Mesodermal cell (in vitro differentiated cells): ENCODE measurements at regions not wholly inside any gene's neighbourhood (a gene's known extent, or its start where the extent isn't known, plus 50 kb on each side); places are given as distances from the start of the nearest gene placed in this dataset.
"Not testable (repeated sequence)": the region's sequence is repeated elsewhere in the genome, so short reads cannot be mapped to it uniquely, and the experiment has no call there.

Experiments
- H3K27ac ChIP-seq: 2 replicates; pipeline ENCODE4 v1.7.0; 2013; ENCODE audit warnings: mild to moderate bottlenecking, low read depth, low read length, moderate library complexity; ENCODE audit not compliant: severe bottlenecking
- H3K36me3 ChIP-seq: 2 replicates; pipeline ENCODE4 v1.7.1; 2013; ENCODE audit warnings: mild to moderate bottlenecking, low read length, moderate library complexity; ENCODE audit not compliant: control insufficient read depth, insufficient read depth
- H3K4me1 ChIP-seq: one replicate; pipeline ENCODE4 v1.7.1; 2013; ENCODE audit warnings: mild to moderate bottlenecking, low read length; ENCODE audit not compliant: insufficient read depth, control insufficient read depth, poor library complexity, severe bottlenecking
- H3K4me3 ChIP-seq: 2 replicates; pipeline ENCODE4 v1.7.0; 2013; ENCODE audit warnings: low read length, control low read depth, mild to moderate bottlenecking; ENCODE audit not compliant: insufficient read depth, poor library complexity, severe bottlenecking; ENCODE audit errors: extremely low read depth
- H3K9me3 ChIP-seq: 2 replicates; pipeline ENCODE4 v1.7.1; 2013; ENCODE audit warnings: mild to moderate bottlenecking, low read length, moderate library complexity; ENCODE audit not compliant: control insufficient read depth
- WGBS, 2 experiments: methylation state at CpG; one replicate each; pipeline ENCODE4 v1.1.5; 2013; ENCODE audit warnings: missing lambda C conversion rate in 2 of 2; ENCODE audit not compliant: insufficient coverage in 2 of 2; 5-methylcytosine and 5-hydroxymethylcytosine counted together

DNA sequence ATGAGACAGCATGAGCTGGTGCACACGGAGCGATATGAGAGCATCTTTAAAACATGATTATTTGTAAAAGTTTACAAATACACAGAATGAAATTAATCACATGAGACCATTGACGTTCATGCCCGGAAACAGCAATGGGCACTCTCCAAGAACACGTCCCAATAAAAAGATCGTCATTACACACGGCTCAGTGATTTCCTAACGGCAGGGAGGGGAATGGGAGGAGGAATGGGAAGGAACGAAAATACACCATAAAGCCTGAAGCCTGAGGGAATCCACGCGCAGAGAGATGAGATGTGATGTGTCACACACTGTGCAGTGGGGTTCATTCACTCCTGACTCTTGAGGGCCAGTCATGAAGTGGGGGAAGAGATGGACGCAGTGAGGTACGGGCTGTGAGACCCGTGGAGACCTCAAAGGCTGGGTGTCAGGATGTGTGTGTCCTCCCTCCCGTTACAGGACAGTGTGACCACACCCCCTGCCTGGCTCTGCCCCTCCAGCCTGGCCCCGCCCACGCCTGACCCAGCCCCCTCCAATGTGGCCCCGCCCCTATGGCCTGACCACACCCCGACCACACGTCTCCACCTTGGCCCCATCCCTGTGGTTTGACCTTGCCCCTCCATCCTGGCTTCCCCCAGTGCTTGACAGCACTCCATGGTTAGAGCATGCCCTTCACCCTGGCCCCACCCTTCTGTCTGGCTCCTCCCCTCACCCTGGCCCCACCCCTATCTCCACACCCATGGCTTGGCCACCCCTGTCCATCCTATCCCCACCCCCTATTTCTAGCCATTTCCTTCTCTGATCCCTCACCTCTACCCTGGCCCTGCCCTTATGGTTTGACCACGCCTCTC lies 270.5 kb upstream of the SFSWAP start:
- H3K27ac ChIP-seq, H3K9me3 ChIP-seq, H3K36me3 ChIP-seq, H3K4me3 ChIP-seq, H3K4me1 ChIP-seq: not testable (repeated sequence)
- 100% methylated on average over 1 of the region's 21 CpGs for WGBS, 2 experiments

DNA sequence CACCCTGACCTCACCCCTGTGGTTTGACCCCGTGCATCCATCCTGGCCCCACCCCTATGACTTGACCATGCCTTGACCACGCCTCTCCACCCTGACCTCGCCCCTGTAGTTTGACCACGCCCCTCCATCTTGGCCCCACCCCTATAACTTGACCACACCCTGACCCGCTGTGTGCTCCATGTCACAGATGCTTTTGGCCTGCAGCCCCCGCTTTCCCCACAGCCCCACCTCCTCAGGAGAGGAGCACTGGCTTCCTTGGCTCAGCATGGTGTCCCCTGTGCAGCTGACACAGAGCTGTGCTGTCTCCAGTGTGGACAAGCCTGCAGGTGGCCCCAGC lies 269.9 kb upstream of the SFSWAP start:
- H3K27ac ChIP-seq = no peak overlapping the region
- H3K4me3 ChIP-seq = no peak overlapping the region
- no peaks in the 10 kb centered on the region for H3K36me3 ChIP-seq
- 78 to 96% methylated on average over 1 to 5 of the region's 6 CpGs for WGBS, 2 experiments
- H3K4me1 ChIP-seq = no peaks in the 10 kb centered on the region
- no peaks in the 10 kb centered on the region for H3K9me3 ChIP-seq

DNA sequence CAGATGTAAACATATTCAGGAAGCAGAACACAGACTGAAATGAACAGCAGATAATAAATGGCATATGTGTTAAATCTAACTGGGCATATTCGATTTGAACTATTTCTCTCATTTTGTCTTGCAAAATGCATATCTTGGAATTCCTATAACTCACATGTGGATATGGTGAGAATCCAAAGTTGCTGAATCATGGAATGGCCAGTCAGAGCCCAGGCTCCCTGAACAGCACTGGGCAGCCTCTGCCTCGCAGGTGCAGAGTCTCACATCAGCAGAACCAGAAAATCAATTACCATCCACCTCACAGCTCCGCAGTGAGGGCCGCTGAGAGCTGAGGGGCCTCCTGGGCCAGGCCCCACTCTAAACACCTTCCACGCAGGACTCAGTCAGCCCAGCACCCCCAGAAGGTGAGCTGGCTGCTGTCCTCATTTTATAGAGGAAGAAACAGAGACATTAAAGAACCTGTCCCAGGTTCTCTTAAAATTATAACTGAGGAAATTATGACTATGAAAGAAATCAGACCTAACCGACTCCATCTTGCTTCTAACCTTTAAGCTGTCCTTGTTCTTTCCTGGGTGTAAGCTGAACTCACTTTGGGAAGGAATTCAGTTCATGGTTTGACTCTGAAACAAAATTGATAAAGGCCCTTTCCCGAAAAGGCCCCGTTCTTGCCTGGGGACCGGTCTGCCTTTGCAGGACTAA lies 269.1 kb upstream of the SFSWAP start:
- WGBS, 2 experiments = 61 to 100% methylated on average over 2 to 6 of the region's 9 CpGs

DNA sequence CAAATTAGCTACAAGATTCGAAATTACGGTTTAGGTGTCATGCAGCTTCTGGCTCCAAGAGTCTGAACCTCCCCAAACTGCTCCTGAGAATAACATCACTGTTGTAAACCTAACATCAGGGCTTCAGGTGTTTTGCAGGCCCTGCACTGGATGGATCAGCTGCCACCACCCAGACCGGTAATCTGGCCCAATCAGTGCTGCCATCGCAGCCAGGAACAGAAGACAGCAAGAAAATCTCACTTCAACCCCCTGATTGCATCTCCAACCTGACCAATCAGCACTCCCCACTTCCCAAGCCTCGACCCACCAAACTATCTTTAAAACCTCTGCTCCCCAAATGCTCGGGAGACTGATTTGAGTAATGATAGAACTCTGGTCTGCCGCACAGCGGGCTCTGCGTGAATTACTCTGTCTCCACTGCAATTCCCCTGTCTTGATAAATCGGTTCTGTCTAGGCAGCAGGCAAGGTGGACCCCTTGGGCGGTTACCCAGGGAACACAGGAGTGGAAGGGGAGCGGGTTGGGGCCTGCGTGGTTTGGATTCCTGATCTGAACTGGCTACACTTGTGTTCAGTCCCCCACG lies 268.5 kb upstream of the SFSWAP start:
- H3K9me3 ChIP-seq = no peaks in the 10 kb centered on the region
- no peak overlapping the region for H3K4me3 ChIP-seq
- H3K27ac ChIP-seq = no peak overlapping the region
- 59 to 70% methylated on average over 7 to 9 of the region's 14 CpGs for WGBS, 2 experiments
- H3K36me3 ChIP-seq = no peaks in the 10 kb centered on the region
- H3K4me1 ChIP-seq = no peaks in the 10 kb centered on the region

More for the DNA sequence above, 269.1 kb upstream of the SFSWAP start:
- Histone ChIP-seq H3K9me3 (no peaks in the 10 kb centered on the region), H3K4me3 (no peak overlapping the region), H3K36me3 (no peaks in the 10 kb centered on the region), H3K27ac (no peak overlapping the region), H3K4me1 (no peaks in the 10 kb centered on the region)

DNA sequence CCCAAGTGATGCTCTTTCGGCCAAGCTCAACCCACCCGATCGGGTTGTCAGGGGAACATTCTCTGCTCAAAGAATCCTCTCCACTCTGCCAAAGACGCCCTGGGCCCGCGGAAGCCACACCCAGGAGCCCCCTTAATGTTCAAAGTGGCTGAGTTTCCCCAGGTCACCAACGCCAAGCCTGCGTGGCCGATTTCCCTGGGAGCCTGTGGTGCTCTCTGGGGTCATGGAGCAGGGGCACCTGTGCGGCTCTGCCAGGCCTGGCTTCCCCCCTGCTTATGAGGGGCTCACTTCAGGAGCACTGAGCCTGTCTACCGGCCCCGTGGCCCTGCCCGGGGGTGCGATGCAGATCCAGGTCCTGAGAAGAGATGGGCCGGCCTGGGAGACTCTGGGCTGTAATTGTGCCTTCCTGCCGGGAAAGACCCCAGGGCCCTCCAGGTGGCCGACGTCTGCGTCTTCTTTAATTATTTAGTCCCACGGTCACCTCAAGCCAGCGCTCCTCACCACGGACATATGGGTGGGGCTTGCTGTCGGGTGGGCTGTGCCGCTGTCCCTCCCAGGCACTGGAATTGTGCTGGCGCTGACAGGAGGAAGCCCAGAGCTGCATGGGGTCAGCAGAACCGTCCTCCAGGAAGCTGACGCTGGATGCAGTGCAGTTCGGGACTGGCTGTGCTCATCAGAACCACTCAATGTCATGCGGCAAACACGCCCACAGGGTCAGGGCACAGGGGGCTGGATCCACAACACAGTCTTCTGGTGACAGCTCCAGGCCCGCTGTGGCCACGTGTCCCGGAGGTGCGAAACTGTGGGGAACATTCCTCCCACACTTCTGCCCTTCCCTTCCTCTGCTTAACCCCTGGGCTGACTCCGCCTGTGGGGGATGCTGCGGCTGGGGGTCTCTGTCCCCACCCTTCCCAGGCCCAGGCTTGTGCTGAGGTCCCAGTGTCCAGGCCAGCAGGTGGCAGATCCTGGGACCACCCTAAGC lies 267.6 kb upstream of the SFSWAP start:
- Histone ChIP-seq H3K4me1 (no peaks in the 10 kb centered on the region), H3K27ac (no peak overlapping the region), H3K9me3 (no peaks in the 10 kb centered on the region), H3K36me3 (no peaks in the 10 kb centered on the region), H3K4me3 (no peak overlapping the region)
- WGBS, 2 experiments = 80 to 84% methylated on average over 32 to 35 of the region's 36 CpGs

- Histone ChIP-seq H3K27ac (no peak overlapping the region), H3K4me3 (no peak overlapping the region), H3K9me3 (no peaks in the 10 kb centered on the region), H3K36me3 (no peaks in the 10 kb centered on the region), H3K4me1 (no peaks in the 10 kb centered on the region)
- 90% methylated on average over 15 to 18 of the region's 24 CpGs for whole genome bisulfite sequencing, 2 experiments
Measured at GRCh38 chr12:131444220-131445164, 266.4 kb upstream of the SFSWAP start.

DNA sequence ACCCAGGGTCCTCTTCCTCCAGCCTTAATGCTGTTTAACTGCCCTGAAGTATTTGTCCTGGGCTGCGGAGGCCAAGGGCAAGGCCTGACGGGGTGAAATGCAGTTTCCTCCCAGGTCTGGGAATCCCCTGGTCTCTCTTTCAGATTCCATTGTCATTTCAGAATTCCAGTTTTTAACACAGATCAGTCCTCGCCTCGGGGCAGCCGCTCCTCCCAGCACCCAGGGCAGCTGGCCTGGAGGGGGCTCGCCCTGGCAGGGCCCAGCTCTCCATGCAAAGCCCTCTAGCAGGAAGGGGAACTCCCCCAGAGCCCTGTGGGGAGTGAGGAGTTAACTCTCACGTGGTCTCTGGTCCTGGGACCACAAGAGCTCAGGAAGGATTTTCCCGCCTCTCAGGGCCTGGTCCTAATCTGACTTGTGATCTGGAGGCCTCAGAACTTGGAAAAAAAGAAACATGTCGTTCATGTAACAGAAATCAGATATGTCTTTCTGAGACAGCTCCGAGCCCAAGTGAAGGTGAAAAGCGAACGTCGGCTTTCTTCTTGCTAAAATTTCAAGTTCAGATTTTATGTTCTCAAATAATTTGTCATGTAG lies 265.6 kb upstream of the SFSWAP start:
- whole genome bisulfite sequencing, 2 experiments = 65 to 75% methylated on average over 9 to 11 of the region's 13 CpGs
- Histone ChIP-seq H3K27ac (no peak overlapping the region), H3K4me3 (no peak overlapping the region), H3K36me3 (no peaks in the 10 kb centered on the region), H3K9me3 (no peaks in the 10 kb centered on the region), H3K4me1 (no peaks in the 10 kb centered on the region)

DNA sequence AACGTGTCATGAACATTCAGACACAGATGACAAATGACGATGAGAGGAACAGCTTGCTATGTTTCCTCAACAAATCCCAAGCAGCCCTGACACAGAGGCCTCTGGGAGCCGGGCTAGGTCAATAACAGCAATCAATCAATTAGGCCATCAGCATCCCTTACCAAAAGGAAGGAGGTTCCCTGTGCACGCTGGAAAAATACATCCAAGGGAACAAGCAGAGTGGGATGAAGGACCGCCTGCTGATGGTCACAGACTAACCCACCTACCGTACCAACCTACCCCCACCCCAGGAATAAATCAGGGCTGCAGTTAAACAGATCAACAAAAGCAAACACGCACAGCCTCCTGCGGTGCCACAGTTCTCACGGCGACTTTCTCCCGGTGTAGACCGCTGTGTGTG lies 265.1 kb upstream of the SFSWAP start:
- Histone ChIP-seq H3K9me3 (no peaks in the 10 kb centered on the region), H3K4me1 (no peaks in the 10 kb centered on the region), H3K27ac (no peak overlapping the region), H3K36me3 (no peaks in the 10 kb centered on the region), H3K4me3 (no peak overlapping the region)
- WGBS, 2 experiments = 71 to 84% methylated on average over 3 to 6 of the region's 12 CpGs

GRCh38 chr12:131447636-131448035 lies 263.3 kb upstream of the SFSWAP start:
- not testable (repeated sequence) for H3K36me3 ChIP-seq, H3K4me3 ChIP-seq, H3K9me3 ChIP-seq, H3K4me1 ChIP-seq, H3K27ac ChIP-seq
- WGBS, 2 experiments = 89 to 98% methylated on average over 9 to 13 of the region's 14 CpGs
